GM12892 (cell line): ENCODE measurements at regions not wholly inside any gene's neighbourhood (a gene's known extent, or its start where the extent isn't known, plus 50 kb on each side); places are given as distances from the start of the nearest gene placed in this dataset.

ENCODE experiments used
- POLR2A ChIP-seq: IDR thresholded peaks from 2 replicates; pipeline ENCODE4 v1.6.1; 2011; ENCODE audit warnings: low read depth, low read length, control low read depth
- POLR2AphosphoS5 ChIP-seq: IDR thresholded peaks from 2 replicates; pipeline ENCODE4 v1.6.1; 2011; ENCODE audit warnings: low read depth, low read length, control low read depth

- no peak for TF ChIP-seq POLR2A
- no peak for TF ChIP-seq POLR2AphosphoS5
These were observed 347.3 kb upstream of the NOCT start for GRCh38 chr4:138668309-138668708.
